ENCODE measurements at regions not wholly inside any gene's neighbourhood (a gene's known extent, or its start where the extent isn't known, plus 50 kb on each side); places are given as distances from the start of the nearest gene placed in this dataset.

DNA sequence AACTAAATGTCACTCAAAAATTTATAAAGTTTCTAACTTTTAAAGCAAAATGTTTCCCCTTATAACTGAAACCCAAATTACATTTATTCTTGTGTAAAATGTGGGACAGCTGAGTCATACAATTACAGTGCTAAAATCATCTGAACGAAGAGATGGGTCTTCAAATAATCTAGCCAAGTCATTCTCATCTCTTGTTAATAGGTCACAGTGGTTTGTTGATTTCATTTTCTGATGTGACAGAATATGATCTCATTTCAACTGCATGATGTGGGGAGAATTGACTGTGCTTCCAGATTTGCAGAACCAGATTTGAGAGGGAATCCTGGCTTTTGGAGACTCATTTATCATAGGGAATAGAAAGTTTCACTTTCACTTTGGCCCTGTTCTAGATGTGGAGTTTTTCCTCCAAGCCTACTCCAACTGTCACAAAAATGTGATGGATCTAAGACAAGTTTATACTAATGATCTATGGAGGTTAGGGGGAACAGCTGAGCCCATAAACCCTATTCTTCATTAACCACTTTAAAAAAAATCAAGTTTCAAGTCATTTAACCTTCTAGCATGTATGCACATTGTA lies 685.0 kb downstream of the PDCD6IP start:
- TF ChIP-seq POLR2A (IDR thresholded peaks at IDR 0.05; ENCODE audit: low read depth, low read length) (no peak), POLR2AphosphoS5 (IDR thresholded peaks at IDR 0.05; ENCODE audit: low read depth, low read length) (no peak), SPI1 (IDR thresholded peaks at IDR 0.05; ENCODE audit: low read depth, low read length) (no peak), TAF1 (IDR thresholded peaks at IDR 0.05; ENCODE audit: low read depth, low read length) (no peak), PAX5 (IDR thresholded peaks at IDR 0.05; ENCODE audit: insufficient read depth, low read length, severe bottlenecking) (no peak)
